H9 (cell line): ENCODE measurements at regions not wholly inside any gene's neighbourhood (a gene's known extent, or its start where the extent isn't known, plus 50 kb on each side); places are given as distances from the start of the nearest gene placed in this dataset.

Source experiments
- DNase-seq: peaks from one replicate; pipeline ENCODE4 v3.0.0-alpha.2; 2017
- H2AFZ ChIP-seq: one replicate; pipeline ENCODE4 v1.6.1; 2013; ENCODE audit warnings: mild to moderate bottlenecking, low read length, control low read depth, moderate library complexity
- H2AK5ac ChIP-seq: 2 replicates; pipeline ENCODE4 v1.6.1; 2013; ENCODE audit warnings: low read length, control low read depth, mixed read lengths; ENCODE audit not compliant: insufficient read length
- H2BK120ac ChIP-seq: one replicate; pipeline ENCODE4 v1.6.1; 2013; ENCODE audit warnings: low read depth, mild to moderate bottlenecking, low read length, control low read depth, inconsistent platforms; ENCODE audit not compliant: poor library complexity, severe bottlenecking
- H2BK12ac ChIP-seq: 2 replicates; pipeline ENCODE4 v1.6.1; 2013; ENCODE audit warnings: low read length, control low read depth, mixed read lengths, low read depth; ENCODE audit not compliant: insufficient read length
- H2BK15ac ChIP-seq: 2 replicates; pipeline ENCODE4 v1.6.1; 2013; ENCODE audit warnings: low read depth, low read length, control low read depth
- H2BK20ac ChIP-seq: one replicate; pipeline ENCODE4 v1.6.1; 2013; ENCODE audit warnings: low read depth, mild to moderate bottlenecking, low read length, control low read depth, inconsistent platforms; ENCODE audit not compliant: poor library complexity, severe bottlenecking
- H2BK5ac ChIP-seq: 2 replicates; pipeline ENCODE4 v1.6.1; 2013; ENCODE audit warnings: low read length, control low read depth, mixed read lengths; ENCODE audit not compliant: insufficient read length
- H3K14ac ChIP-seq: 2 replicates; pipeline ENCODE4 v1.6.1; 2013; ENCODE audit warnings: low read length, control low read depth; ENCODE audit not compliant: insufficient read depth
- H3K18ac ChIP-seq: 2 replicates; pipeline ENCODE4 v1.6.1; 2013; ENCODE audit warnings: low read depth, mild to moderate bottlenecking, mixed read lengths, low read length, control low read depth; ENCODE audit not compliant: insufficient read length
- H3K23ac ChIP-seq: 2 replicates; pipeline ENCODE4 v1.6.1; 2013; ENCODE audit warnings: low read length, control low read depth, mixed read lengths, low read depth; ENCODE audit not compliant: insufficient read length
- H3K23me2 ChIP-seq: 2 replicates; pipeline ENCODE4 v1.6.1; 2013; ENCODE audit warnings: low read depth, mild to moderate bottlenecking, mixed read lengths, low read length, control low read depth; ENCODE audit not compliant: insufficient read length, poor library complexity, severe bottlenecking
- H3K27ac ChIP-seq: 2 replicates; pipeline ENCODE4 v1.5.1; 2013; ENCODE audit warnings: low read length, control low read depth, mixed read lengths, low read depth; ENCODE audit not compliant: insufficient read length
- H3K27me3 ChIP-seq: 2 replicates; pipeline ENCODE4 v1.6.1; 2013; ENCODE audit warnings: low read length, control low read depth, inconsistent platforms; ENCODE audit not compliant: insufficient read depth
- H3K4ac ChIP-seq: 2 replicates; pipeline ENCODE4 v1.6.1; 2013; ENCODE audit warnings: low read depth, mild to moderate bottlenecking, control low read depth, inconsistent platforms, low read length, moderate library complexity
- H3K4me1 ChIP-seq: 2 replicates; pipeline ENCODE4 v1.6.1; 2013; ENCODE audit warnings: low read length, control low read depth, inconsistent platforms; ENCODE audit not compliant: insufficient read depth
- H3K4me2 ChIP-seq: 2 replicates; pipeline ENCODE4 v1.6.1; 2013; ENCODE audit warnings: low read length, control low read depth, mixed read lengths; ENCODE audit not compliant: insufficient read length, insufficient read depth
- H3K56ac ChIP-seq: 2 replicates; pipeline ENCODE4 v1.6.1; 2013; ENCODE audit warnings: low read depth, mild to moderate bottlenecking, mixed read lengths, low read length, control low read depth; ENCODE audit not compliant: insufficient read length
- H3K79me1 ChIP-seq: 2 replicates; pipeline ENCODE4 v1.6.1; 2013; ENCODE audit warnings: low read depth, mild to moderate bottlenecking, moderate library complexity, low read length, control low read depth, inconsistent platforms; ENCODE audit not compliant: insufficient read depth, poor library complexity, severe bottlenecking
- H3K79me2 ChIP-seq: 2 replicates; pipeline ENCODE4 v1.6.1; 2013; ENCODE audit warnings: low read length, control low read depth, inconsistent platforms; ENCODE audit not compliant: insufficient read depth
- H3K9ac ChIP-seq: 2 replicates; pipeline ENCODE4 v1.6.1; 2013; ENCODE audit warnings: low read length, control low read depth, mixed read lengths; ENCODE audit not compliant: insufficient read length; ENCODE audit errors: extremely low read depth
- H3K9me3 ChIP-seq: one replicate; pipeline ENCODE4 v1.6.1; 2013; ENCODE audit warnings: low read depth, low read length, inconsistent platforms; ENCODE audit not compliant: control insufficient read depth
- H3T11ph ChIP-seq: one replicate; pipeline ENCODE4 v1.6.1; 2013; ENCODE audit warnings: mild to moderate bottlenecking, low read length, control low read depth, inconsistent platforms
- H4K20me1 ChIP-seq: one replicate; pipeline ENCODE4 v1.6.1; 2013; ENCODE audit not compliant: control insufficient read depth, insufficient read length, insufficient read depth
- H4K5ac ChIP-seq: 2 replicates; pipeline ENCODE4 v1.6.1; 2013; ENCODE audit warnings: low read depth, mild to moderate bottlenecking, mixed read lengths, low read length, control low read depth; ENCODE audit not compliant: insufficient read length
- H4K8ac ChIP-seq: replicated peaks from 2 replicates; pipeline ENCODE4 v1.6.1; 2013; ENCODE audit warnings: low read length, control low read depth, mixed read lengths, low read depth; ENCODE audit not compliant: insufficient read length
- H4K91ac ChIP-seq: 2 replicates; pipeline ENCODE4 v1.6.1; 2013; ENCODE audit warnings: low read depth, mild to moderate bottlenecking, moderate library complexity, mixed read lengths, low read length, control low read depth; ENCODE audit not compliant: insufficient read length
- H3K27ac Mint-ChIP-seq, 3 experiments: 2 replicates in 2 of 3; 3 replicates in 1 of 3; pipeline ENCODE4 v1.8.0; 2020 to 2021; ENCODE audit warnings: mixed read lengths in 3 of 3, mild to moderate bottlenecking in 1 of 3, moderate library complexity in 1 of 3
- H3K27me3 Mint-ChIP-seq: 2 replicates; pipeline ENCODE4 v1.8.0; 2021; ENCODE audit warnings: low read depth, mild to moderate bottlenecking, moderate library complexity, mixed read lengths
- H3K36me3 Mint-ChIP-seq, 3 experiments: 2 replicates in 2 of 3; 3 replicates in 1 of 3; pipeline ENCODE4 v1.8.0; 2020 to 2021; ENCODE audit warnings: low read depth in 3 of 3, mixed read lengths in 3 of 3; ENCODE audit not compliant: insufficient read depth in 1 of 3
- H3K4me1 Mint-ChIP-seq, 2 experiments: 2 replicates each; pipeline ENCODE4 v1.8.0; 2020; ENCODE audit warnings: mixed read lengths in 2 of 2
- H3K4me3 Mint-ChIP-seq, 2 experiments: 2 replicates in 1 of 2; 3 replicates in 1 of 2; pipeline ENCODE4 v1.8.0; 2020 to 2021; ENCODE audit warnings: mild to moderate bottlenecking in 2 of 2, mixed read lengths in 2 of 2, moderate library complexity in 1 of 2
- H3K9me3 Mint-ChIP-seq, 2 experiments: 2 replicates in 1 of 2; 3 replicates in 1 of 2; pipeline ENCODE4 v1.8.0; 2020; ENCODE audit warnings: mild to moderate bottlenecking in 2 of 2, mixed read lengths in 2 of 2, moderate library complexity in 1 of 2
- CTCF ChIP-seq: fragments of 200-600 bp; sonication (generic); conservative IDR thresholded peaks from 3 replicates; pipeline ENCODE4 v1.8.0; 2021; ENCODE audit warnings: antibody characterized with exemption, mild to moderate bottlenecking
- whole genome bisulfite sequencing: extraction: QIAGEN DNeasy Blood & Tissue Kit; methylation state at CpG from one replicate; pipeline ENCODE4 v1.1.7; 2013; ENCODE audit warnings: missing lambda C conversion rate, low lambda C conversion rate, mixed read lengths; ENCODE audit not compliant: insufficient read length; ENCODE audit errors: extremely low coverage; 5-methylcytosine and 5-hydroxymethylcytosine counted together

DNA sequence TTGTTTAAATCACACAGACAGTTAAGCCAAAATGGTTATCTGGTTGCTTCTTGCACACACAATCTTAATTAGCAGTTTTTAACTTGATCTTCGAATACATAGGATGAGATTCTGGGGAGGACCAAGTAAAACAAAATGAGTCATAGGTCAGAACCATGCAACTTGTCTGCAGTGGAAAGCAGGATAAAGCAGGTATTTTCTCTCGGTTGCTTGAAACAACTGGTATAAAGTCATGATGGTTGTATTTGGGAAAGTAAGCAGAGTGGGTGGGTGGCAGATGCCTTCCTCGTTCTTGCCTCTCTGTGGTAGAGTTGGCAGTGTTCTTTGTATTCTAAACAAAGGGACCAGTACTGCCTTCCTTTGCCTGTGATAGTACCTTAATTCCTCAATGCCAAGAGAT, 167.0 kb downstream of the COG6 start:
- H2BK12ac ChIP-seq, result no peak overlapping the region

More for the DNA sequence above, 167.0 kb downstream of the COG6 start:
- H2BK5ac ChIP-seq, result no peak overlapping the region
- H3K27ac ChIP-seq, result no peak overlapping the region
- H3K23me2 ChIP-seq, result no peaks in the 10 kb centered on the region
- no peak overlapping the region for H2BK120ac ChIP-seq
- H4K20me1 ChIP-seq, result no peaks in the 10 kb centered on the region
- H4K91ac ChIP-seq, result no peak overlapping the region
- no peak overlapping the region for H3K9ac ChIP-seq
- H3K23ac ChIP-seq, result no peak overlapping the region
- H3K18ac ChIP-seq, result no peak overlapping the region
- peaks cover 8% of the 10 kb centered on the region; the same call in 1 of the 2 replicates for H3K4me1 ChIP-seq
- no peak overlapping the region for H3K4ac ChIP-seq
- no peak overlapping the region for H2AFZ ChIP-seq
- no peak overlapping the region for H2BK20ac ChIP-seq
- no peaks in the 10 kb centered on the region for H3K27me3 ChIP-seq
- no peak overlapping the region for H2AK5ac ChIP-seq
- no peak for TF ChIP-seq CTCF
- H4K5ac ChIP-seq, result no peak overlapping the region
- no peak overlapping the region for H3K4me3 Mint-ChIP-seq
- H3K79me1 ChIP-seq, result no peaks in the 10 kb centered on the region
- H3K79me2 ChIP-seq, result no peaks in the 10 kb centered on the region
- no peak for DNase-seq
- no peak overlapping the region for H3T11ph ChIP-seq
- H3K4me1 Mint-ChIP-seq, result peaks cover 30 to 34% of the 10 kb centered on the region in 2 experiments
- WGBS, result no CpG with 5 or more reads among the region's 3 CpGs
- no peaks in the 10 kb centered on the region for H3K27me3 Mint-ChIP-seq
- no peak overlapping the region for H3K56ac ChIP-seq
- H3K9me3 Mint-ChIP-seq, result no peaks in the 10 kb centered on the region
- H2BK15ac ChIP-seq, result no peak overlapping the region
- H3K36me3 Mint-ChIP-seq, result no peaks in the 10 kb centered on the region
- H3K4me2 ChIP-seq, result no peak overlapping the region
- no peak overlapping the region; a peak in 1 of 7 replicates for H3K27ac Mint-ChIP-seq
- H3K9me3 ChIP-seq, result no peaks in the 10 kb centered on the region
- no peak overlapping the region for H4K8ac ChIP-seq
- H3K14ac ChIP-seq, result no peak overlapping the region
